Stimulated activated CD8-positive, alpha-beta memory T cell treated with anti-CD3 and anti-CD28 coated beads, Interleukin-4, amount 100 ng/mL, for 1 hour (primary cell): ENCODE measurements at regions not wholly inside any gene's neighbourhood (a gene's known extent, or its start where the extent isn't known, plus 50 kb on each side); places are given as distances from the start of the nearest gene placed in this dataset.

ENCODE experiments used
- DNase-seq, 2 donors: peaks; one replicate each; pipeline ENCODE4 v3.0.0-alpha.2; 2020; ENCODE audit warnings: low read depth in 2 of 2, low spot score in 1 of 2

DNA sequence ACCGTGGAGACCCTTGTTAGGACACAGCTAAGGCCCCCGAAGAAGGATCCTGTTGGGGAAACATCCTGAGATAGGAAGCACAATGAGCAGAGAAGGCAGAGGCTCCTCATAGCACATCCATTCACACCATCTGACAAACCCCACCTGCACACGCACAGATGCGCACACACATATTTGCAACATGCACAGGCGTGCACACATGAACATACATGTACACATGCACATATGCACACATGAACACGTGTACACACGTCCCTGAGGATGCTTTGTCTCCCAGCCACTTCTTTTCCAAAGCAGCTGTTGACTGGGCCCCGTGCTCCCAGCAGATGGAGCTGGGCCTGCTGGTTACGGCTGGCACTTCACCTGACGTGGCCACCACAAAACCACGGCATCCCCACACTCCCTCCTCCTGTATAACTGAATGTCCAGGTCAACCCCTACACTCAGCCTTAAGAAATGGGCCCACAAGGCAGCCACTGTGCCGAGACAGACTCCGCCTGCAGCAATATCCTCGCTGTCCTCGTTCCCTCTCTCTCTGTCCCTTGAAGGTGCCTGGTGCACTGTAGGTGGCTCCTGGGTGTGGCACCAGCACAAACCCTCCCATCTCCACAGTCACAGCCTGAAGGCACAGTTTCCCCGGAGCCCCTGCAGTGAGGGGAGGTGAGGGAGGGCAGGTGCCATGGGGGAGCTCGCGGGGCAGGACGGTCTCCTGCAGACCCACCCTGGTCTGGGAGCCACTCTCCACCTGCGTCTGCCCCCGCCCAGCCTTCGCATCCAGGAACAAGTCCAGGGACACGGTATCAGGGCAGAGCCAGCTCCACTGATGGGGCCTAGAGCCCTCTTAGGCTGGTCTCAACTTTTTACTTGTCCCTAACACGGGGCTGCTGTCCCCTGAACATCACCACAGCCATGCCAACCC, 183.0 kb downstream of the RBFOX3 start:
- DNase-seq, result no peak

DNA sequence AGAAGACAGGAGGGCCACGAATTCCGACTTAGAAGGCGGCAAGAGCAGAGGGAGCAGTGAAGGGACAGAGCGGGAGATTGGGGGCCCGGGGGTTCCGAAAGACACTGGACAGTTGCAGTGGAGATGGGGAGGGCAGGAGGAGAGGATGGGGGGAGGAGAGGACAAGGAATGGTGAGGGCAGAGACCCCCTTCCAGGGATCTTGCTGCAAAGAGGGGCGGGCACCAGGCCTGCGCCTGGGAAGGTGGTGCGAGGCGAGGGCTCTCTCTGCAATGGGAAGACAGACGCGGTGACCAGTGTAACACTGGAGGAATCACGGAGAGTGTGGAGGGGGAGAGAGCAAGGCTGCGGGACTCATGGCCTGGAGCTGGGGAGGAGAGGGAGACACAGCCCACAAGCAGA, 185.2 kb downstream of the RBFOX3 start:
- DNase-seq, result no peak

DNA sequence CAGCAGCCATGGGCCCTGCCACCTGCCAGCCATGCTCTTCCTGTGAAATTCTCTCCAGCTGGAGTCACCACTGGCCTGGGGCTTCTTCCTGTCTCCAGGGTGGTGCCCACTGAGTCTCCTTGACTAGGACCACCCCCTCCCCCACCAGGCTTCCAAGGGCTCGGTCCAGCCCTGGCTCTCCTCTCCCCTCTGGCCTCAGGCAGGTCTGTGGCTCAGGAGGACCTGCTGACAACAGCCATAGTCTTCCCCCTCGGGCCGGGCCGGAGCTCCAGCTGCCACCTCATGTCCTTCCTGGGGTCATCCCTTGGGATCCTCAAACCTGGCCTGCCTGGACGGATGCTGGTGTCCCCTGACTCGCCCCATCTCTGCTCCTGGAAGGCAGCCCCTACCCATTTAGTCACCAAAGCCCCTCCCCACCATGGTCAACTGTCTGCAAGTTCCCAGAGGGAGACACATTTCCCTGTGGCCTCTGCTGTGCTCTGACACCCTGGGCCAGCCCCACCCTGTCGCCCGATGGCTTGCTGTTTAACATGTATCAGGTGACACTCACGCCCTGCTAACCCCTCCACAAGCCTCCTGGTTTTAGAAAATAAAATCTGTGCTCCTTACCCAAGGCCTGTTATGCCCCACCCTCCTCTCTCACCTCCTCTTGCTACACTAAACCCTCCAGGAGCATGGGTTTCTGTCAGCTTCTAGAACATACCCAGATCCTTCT, 186.2 kb downstream of the RBFOX3 start:
- no peak for DNase-seq

DNA sequence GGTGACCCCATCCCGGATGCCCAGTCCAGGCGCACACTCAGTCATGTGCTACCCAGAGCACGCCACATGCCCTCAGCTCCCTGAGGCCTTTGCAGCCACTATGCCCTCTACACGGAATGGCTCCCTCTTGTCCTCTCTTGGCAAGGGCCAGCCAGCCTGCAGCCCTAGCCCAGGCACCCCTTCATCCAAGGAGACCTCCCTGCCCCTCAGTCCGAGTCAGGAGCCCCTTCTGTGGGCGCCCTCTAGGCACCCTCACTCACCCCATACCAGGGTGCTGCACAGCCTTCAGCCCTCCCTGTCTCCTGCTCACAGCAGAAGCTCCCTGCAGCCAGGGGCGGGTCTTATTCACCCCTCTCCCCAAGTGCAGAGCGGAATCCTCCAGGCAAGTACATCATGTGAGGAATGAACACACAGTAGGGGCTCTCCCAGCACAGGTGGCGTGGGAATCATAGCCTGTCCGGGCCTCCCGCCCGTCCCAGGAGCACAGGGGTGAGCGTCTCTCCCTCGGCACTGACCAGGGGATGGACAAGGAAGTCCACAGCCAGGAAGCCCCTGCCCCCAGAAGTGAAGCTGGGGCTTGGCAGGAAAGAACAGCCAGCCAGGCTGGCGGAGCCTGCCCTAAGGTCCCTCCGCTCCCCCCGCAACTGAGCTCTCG, 186.9 kb downstream of the RBFOX3 start:
- no peak for DNase-seq

DNA sequence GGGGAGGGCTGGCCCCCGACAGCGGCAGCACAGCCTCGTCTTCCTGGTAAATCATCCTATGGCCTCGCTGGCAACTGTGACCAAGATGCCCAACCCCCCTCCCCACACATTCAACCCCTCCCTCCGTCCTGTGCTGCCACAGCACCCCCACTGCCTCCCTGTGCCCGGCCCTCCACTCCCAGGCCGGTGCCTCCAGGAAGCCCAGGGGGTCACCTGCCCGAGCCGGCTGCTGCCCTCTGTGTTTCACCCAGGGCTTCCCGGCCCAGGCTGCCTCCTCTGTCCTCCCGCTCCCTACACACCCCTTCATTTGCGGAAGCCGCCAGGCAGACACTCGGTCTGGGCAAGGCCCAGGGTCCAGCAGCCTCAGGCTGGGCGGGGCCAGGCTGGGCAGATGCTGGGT, 188.6 kb downstream of the RBFOX3 start:
- DNase-seq, result no peak

DNA sequence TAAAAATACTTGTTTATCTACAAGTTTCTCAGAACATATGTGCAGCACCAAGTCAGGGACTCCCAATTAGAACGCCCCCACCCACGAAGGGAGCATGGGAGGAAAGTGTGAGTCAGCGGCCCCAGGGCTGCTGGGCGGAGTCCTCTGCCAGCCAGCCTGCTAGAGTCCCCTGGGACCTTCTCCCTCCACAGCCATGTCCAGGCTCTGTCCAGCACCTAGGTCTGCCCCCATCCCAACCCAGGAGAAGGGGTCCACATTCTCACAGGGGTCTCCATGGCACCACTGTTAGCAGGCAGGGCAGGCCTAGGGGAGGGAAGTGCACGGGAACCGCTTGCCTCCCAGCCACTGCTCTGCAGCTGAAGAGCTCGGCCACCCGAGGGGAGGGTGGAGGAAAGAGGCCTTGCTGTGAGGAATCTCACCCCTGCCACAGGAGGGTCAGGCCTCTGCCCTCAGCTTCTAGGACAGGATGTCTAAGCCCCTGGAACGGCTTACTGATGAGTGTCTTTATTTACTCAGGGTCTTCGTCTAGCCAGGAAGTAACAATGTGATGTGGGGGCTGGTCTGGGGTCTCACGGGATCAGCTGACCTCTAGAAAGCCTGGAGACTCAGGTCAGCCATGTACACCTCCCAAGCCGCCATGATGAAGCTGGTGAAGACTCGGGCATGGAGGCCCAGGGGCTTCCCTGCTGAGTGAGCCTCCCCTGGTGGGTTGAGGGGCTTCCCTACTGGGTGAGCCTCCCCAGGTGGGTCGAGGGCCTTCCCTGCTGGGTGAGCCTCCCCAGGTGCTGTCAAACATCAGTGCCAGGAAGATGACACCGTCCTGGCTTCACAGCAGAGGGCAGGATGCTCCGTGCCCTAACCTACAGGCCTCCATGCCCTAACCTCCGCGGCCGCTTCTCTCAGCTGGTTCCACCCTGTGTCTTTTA, 190.3 kb downstream of the RBFOX3 start:
- no peak for DNase-seq

DNA sequence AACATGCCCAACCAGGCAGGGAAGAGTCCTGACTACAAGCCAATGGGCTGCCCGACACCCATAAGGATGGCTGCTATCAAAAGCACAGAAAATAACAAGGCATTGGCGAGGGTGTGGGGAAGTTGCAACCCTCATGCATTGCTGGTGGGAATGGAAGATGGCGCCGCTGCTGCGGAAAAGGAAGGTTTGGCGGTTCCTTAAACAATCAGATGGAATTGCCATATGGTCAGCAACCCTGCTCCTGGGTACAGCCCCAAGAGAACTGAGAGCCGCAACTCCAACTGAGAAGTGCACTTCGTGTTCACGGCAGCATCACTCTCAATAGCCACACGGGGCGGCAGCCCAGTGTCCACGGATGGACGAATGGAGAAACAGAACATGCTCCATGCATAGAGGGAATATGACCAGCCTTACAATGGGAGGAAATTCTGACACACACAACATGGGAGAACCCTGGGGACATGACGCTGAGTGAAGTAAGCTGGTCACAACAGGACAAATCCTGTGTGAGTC, 193.3 kb downstream of the RBFOX3 start:
- no peak for DNase-seq

DNA sequence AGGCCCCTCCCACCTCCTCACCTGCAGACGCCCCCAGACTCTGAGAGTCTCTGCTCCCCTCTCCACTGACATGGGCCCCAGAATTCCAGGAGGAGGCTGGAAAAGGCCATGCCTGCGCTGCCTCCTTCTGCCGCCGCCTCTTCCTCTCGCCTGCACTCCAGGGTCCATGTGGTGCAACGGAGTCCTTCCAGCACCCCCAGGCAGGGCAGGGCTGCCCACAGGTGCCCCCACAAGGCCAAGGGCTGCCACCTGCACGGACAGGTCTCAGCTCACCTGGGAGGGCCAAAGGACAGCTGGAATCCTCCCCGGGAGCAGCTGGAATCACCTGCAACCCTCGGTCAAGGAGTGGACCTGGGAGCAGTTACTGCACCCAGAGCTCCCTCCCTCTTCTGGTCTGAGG, 194.9 kb downstream of the RBFOX3 start:
- no peak for DNase-seq

DNA sequence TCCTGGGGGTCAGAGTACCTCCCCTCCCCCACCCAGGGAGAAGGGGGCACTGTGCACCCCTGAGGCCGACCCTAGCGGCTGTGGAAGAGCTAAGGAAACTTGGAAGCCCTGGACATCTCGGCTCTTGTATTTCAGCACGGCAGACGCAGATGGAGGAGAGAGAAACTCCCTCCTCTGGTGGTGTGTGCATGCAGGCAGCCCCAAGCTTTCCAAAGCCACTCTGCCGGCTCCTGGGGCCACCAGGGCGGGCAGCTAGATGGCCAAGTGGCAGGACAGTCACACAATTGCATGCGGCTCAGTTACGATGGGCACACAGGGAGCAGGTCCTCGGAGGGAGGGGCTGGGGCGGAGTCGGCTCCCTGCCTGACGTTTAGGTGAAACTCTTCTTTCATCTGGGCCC, 195.5 kb downstream of the RBFOX3 start:
- no peak for DNase-seq

DNA sequence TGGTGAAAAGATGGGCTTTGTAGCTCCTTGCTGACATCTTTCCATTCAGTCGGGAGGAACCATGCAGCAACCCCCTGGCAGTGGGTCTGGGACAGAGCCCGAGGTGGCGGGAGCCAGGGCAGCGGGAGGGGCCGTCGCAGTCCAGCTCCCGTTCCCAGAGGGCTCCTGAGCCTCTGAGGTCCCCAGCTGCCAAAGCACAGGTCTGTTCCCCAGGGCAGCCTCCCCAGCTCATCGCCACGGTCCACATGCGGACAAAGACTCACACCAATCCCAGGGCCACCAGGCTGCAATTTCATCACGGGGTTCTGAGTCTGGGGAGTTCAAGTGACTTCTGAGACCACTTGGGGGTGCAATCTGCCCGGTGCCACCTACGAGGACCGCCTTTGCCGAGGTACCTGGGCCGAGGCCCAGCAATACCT, 196.0 kb downstream of the RBFOX3 start:
- DNase-seq, result no peak

DNA sequence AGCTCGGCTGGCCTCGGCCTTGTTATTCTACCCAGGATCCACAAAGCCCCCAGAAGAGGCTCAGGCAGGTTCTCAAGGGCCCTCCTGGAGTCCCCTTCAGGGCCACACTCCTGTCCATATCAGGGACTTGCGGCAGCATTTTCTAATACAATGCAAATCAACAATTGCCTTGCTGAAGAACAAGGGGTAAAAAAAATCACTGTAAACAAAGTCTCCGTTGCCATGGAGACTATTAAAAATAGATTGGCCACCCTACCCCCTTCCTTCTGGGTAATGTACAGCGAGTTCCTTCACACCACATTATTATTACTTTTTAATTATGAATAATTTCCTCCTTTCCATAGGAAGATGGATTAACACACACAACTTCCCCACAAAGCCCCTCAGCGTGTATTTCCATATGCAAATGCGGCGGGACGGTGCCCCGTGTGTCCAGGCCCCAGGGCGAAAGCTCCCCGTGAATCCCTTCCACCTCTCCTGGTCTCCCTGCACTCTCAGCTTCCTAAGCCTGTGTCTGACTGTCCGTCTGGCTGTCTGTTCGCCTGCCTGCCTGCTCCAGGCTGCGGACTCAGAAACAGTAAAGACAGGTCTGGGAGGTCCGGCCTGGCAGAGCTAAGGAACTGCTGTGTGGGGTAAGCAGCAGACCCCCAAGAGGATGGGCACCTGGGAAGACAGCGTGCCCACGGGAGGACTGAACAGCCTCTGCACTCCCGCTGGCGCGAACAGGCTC, 196.6 kb downstream of the RBFOX3 start:
- DNase-seq, result no peak

DNA sequence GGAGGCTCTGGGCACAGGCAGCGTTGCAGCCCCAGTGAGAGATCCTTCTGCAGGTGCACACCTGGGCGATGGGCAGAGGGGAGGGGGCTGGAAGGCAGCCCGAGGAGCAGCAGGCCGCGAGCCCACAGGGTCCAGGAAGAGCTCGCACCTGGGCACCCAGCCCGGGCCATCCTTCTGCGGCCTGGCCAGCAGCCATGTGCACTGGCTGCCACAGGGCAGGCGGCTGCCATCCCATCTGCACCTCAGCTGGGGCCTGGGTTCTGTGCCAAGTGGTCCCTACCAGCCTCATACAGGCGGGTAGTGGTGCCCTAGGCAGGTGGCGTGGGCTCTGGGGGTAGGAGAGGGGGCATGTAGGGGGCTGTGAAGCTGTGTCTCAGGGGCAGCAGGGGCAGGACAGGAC, 197.2 kb downstream of the RBFOX3 start:
- DNase-seq, result no peak

DNA sequence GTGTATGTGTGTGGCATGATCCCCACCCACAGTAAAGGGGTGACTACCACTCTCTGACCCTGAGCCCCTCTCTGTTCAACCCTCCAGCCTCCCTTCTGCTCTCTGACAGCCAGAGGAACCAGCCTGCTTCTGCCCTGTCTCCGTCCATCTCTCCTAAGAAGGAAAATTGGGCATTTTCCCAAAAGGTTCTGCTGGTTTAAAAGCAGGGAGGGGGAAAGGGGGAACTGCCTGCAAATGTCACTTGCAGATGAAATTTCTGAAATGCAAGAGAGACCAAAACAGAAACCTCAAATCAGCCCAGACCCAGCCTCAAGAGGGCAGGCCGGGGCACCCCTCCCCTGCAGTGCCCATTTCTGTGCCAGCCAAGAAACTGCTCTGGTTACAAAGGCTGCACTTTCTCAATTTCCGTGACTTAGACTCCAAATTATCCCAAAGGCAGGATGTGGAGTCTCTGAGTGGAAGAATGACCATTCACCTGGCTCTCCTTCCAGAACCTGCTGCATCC, 197.9 kb downstream of the RBFOX3 start:
- no peak for DNase-seq

DNA sequence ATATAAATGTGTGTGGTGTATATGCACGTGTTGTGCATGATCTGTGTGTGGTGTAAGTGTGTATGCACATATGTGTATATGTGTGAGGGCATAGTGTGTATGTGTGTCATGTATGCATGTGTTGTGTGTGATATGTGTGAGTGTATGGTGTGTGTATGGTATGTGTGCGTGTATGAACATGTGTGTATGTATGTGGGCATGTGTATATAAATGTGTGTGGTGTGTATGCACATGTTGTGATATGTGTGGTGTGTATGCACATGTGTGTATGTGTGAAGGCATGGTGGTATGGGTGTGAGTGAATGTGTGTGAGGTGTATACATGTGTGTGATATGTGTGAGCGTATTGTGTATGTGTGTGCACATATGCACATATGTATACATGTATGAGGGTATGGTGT, 198.7 kb downstream of the RBFOX3 start:
- no peak for DNase-seq

DNA sequence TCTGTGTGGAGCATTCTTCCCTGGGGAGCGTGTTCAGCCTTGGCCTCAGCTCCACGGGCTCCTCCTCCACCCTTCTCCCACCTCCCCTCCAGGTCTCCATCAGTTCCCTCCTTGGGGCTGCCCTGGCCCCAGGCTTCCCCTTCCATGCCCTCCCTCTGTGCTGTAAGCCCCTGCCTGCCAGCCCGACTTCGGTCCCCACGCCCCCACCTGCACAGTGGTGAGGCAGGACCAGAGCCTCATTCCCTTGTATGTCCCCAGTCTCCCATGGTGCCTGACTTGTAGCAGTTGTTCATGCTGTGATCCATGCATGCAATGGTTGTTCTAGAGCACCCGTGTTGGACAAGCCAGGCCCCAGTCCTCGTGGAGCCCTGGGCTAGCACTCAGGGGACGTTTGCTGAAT, 199.4 kb downstream of the RBFOX3 start:
- DNase-seq, result no peak

DNA sequence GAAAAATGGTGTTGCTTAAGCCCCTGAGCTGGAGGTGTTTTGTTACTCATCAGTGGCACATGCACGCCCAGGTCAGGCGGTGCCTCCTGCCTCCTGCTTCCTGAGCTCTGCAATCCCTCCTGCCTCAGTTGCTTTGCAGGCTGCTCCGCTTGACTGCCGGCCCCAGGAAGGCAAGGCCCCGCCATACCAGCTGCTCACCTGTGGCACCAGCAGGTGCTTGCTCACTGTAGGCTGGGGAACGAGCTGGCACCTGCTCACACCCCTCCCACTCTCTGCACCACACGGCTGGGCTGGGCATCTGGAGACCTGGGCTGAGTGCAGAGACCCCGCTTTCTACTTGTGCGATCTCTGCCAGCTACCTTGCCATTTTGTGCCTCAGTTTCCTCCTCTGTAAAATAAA, 200.2 kb downstream of the RBFOX3 start:
- no peak for DNase-seq

DNA sequence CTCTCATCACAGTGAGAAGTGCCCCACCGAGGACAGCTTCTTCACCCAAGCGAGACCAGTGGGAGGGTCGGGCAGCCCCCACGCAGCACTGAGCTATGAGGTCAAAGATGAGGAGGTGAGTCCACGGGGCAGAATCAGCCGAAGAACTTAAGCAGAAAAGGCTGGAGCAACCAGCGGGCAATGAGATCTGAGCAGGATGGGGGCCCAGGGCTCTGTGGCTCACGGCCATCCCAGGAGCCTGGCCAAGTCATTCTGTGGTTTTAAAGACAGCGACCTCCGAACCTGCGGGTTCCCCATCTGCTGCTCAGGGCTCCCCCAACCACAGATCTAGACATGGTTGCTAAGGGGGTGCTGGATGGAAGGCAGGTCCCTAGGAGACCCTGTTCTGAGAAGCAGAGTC, 202.6 kb downstream of the RBFOX3 start:
- no peak for DNase-seq

DNA sequence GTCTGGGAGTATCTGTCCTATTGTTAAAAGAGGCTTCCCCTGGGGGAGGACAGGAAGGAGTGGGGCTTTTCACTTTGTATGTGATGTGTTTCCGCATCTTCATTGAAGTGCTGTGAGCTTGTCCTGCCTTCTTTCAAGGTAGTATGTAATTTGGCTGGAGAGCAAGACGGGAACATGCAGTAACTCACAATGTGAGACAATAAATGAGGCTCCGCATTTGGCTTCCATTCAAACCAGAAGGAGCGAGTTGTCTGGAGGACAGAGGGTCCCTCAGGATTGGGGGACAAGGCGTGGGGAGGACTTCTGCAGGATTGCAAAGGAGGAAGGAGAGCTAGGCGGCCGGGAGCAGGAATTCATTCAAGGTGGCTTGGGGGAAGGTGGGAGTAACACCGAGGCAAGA, 203.5 kb downstream of the RBFOX3 start:
- no peak for DNase-seq

DNA sequence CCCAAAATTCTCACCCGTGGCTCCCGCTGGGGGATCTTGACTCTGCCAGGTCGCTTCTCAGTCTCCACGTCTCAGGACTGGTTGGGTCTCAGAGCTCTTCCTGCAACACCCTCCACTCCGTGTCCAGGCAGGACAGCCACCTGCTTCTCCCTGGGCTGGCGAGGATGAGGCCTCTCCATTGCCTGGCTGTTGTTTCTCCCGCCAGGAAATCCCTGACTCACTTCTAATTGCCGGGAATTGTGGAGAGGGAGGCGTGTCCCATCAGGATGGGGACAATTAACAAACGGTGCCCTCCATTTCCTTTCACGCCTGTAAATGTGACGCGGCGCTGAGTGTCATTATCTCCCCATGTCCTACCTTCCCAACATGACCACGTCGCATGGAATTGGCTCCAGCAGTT, 204.5 kb downstream of the RBFOX3 start:
- DNase-seq, result no peak

DNA sequence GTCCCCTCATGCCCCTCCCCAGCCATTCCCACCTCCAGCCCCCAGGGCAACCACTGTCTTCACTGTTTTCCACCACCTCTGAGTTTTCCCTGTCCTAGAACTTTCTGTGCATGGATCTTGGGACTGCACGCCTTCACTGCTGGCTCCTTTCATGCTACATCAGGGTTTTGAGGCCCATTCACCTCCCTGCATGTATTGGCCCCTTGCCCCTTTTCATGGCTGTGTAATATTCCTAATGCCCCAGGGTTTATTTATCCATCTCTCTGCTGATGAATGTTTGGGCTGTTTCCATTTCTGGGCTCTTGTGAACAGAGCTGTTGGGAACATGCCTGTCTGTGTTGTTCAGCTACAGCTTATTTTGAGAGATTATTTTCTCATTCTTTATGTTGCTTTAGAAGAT, 205.0 kb downstream of the RBFOX3 start:
- DNase-seq, result no peak
